Caco-2 (cell line): ENCODE measurements at regions not wholly inside any gene's neighbourhood (a gene's known extent, or its start where the extent isn't known, plus 50 kb on each side); places are given as distances from the start of the nearest gene placed in this dataset.

ENCODE experiments used
- BruUV-seq: library from RNA; stranded (reverse); fragments of 400-500 nt; replicated peaks from 2 replicates; lab custom pipeline; 2021; lab: Mats Ljungman, UMichigan
- CTCF ChIA-PET: fragments of 300-600 bp; sonication (Branson Sonifier 250); formaldehyde crosslinking; loops from one replicate; lab custom pipeline; 2022; ENCODE audit warnings: antibody characterized with exemption; lab: Charles Lee
- POLR2A ChIA-PET: fragments of 300-600 bp; sonication (Branson Sonifier 250); formaldehyde crosslinking; loops from one replicate; lab custom pipeline; 2022; ENCODE audit warnings: antibody characterized with exemption; lab: Charles Lee
- DNase-seq, 2 experiments: peaks; one replicate each; pipeline versions ENCODE4 v3.0.0 to v3.0.0-alpha.2; 2020 to 2022
- H3K27me3 ChIP-seq: replicated peaks from 2 replicates; pipeline ENCODE4 v1.6.0; 2011; ENCODE audit warnings: low read length; ENCODE audit not compliant: control insufficient read depth, insufficient read depth
- H3K36me3 ChIP-seq: 2 replicates; pipeline ENCODE4 v1.5.1; 2011; ENCODE audit warnings: low read length; ENCODE audit not compliant: control insufficient read depth, insufficient read depth
- H3K4me1 ChIP-seq: fragments of 250-450 bp; sonication (Bioruptor Pico); 2 replicates; pipeline ENCODE4 v1.5.1; 2020; ENCODE audit warnings: mild to moderate bottlenecking
- H3K4me3 ChIP-seq: 2 replicates; pipeline ENCODE4 v1.5.1; 2011; ENCODE audit warnings: low read depth, mild to moderate bottlenecking, control low read depth, low read length
- H3K9me3 ChIP-seq: fragments of 250-450 bp; sonication (Bioruptor Pico); 2 replicates; pipeline ENCODE4 v1.5.1; 2020; ENCODE audit warnings: mild to moderate bottlenecking, moderate library complexity
- H3K27ac Mint-ChIP-seq: one replicate; pipeline ENCODE4 v1.8.0; 2022; ENCODE audit warnings: mixed read lengths; ENCODE audit not compliant: unreplicated experiment
- H3K27me3 Mint-ChIP-seq: one replicate; pipeline ENCODE4 v1.8.0; 2022; ENCODE audit warnings: mixed read lengths; ENCODE audit not compliant: insufficient read depth, unreplicated experiment
- H3K36me3 Mint-ChIP-seq: one replicate; pipeline ENCODE4 v1.8.0; 2022; ENCODE audit warnings: mild to moderate bottlenecking, mixed read lengths; ENCODE audit not compliant: insufficient read depth, unreplicated experiment
- H3K4me1 Mint-ChIP-seq: one replicate; pipeline ENCODE4 v1.8.0; 2022; ENCODE audit warnings: low read depth, mixed read lengths; ENCODE audit not compliant: unreplicated experiment
- H3K4me3 Mint-ChIP-seq: one replicate; pipeline ENCODE4 v1.8.0; 2022; ENCODE audit warnings: mild to moderate bottlenecking, moderate library complexity, mixed read lengths; ENCODE audit not compliant: unreplicated experiment
- H3K9me3 Mint-ChIP-seq: one replicate; pipeline ENCODE4 v1.8.0; 2022; ENCODE audit warnings: mixed read lengths; ENCODE audit not compliant: unreplicated experiment
- intact Hi-C: fragments of 100-400 bp; cut with micrococcal nuclease; formaldehyde crosslinking; loops from one replicate; pipeline ENCODE4 v1.10.0; 2022; ENCODE audit not compliant: unreplicated experiment
- TF ChIP-seq, protein P1 (sequence below), 2 experiments: fragments of 200-600 bp in 1 of 2; IDR thresholded peaks; 1 replicate in 1 of 2; 2 replicates in 1 of 2; pipeline versions ENCODE4 v1.5.1 to v1.8.0; 2011 to 2022; ENCODE audit warnings: antibody characterized with exemption in 1 of 2, control low read depth in 1 of 2, inconsistent platforms in 1 of 2, low read depth in 1 of 2, low read length in 1 of 2, mild to moderate bottlenecking in 1 of 2, moderate library complexity in 1 of 2; ENCODE audit not compliant: insufficient read depth in 1 of 2, severe bottlenecking in 1 of 2, unreplicated experiment in 1 of 2

DNA sequence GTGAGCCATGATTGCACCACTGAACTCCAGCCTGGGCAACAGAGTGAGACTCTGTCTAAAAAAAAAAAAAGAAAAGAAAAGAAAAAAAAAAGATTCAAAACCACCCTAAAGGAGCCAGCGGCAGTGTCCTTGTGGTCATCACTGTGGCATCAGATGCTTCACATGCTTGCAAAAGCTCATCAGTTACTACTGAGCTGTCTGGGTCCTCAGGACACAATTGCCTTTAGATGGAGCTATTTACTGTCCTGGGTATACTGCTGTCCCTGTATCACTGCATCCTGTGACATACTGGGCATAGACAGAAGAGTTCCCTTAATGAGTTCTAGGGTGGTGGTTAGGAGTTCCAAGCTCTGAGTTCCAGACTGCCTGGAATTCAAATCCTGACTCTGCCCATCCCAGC, 85.8 kb downstream of the LINGO1 start:
- H3K27me3 ChIP-seq: no peaks in the 10 kb centered on the region
- intact Hi-C loops: no loop called here
- TF ChIP-seq, protein P1, sequence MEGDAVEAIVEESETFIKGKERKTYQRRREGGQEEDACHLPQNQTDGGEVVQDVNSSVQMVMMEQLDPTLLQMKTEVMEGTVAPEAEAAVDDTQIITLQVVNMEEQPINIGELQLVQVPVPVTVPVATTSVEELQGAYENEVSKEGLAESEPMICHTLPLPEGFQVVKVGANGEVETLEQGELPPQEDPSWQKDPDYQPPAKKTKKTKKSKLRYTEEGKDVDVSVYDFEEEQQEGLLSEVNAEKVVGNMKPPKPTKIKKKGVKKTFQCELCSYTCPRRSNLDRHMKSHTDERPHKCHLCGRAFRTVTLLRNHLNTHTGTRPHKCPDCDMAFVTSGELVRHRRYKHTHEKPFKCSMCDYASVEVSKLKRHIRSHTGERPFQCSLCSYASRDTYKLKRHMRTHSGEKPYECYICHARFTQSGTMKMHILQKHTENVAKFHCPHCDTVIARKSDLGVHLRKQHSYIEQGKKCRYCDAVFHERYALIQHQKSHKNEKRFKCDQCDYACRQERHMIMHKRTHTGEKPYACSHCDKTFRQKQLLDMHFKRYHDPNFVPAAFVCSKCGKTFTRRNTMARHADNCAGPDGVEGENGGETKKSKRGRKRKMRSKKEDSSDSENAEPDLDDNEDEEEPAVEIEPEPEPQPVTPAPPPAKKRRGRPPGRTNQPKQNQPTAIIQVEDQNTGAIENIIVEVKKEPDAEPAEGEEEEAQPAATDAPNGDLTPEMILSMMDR (IDR thresholded peaks at IDR 0.05; ENCODE audit: insufficient read depth in 1 of 2, low read depth in 1 of 2, low read length in 1 of 2, severe bottlenecking in 1 of 2, unreplicated experiment in 1 of 2): no peak
- peaks cover 10% of the 10 kb centered on the region for H3K4me1 Mint-ChIP-seq
- no peak overlapping the region for H3K4me3 ChIP-seq
- H3K27ac Mint-ChIP-seq: no peak overlapping the region
- ChIA-PET CTCF (interaction anchor here (0.7 kb wide), 3 partner anchors 86 to 261 kb away, joined by 4 to 7 read pairs (median 6); partner anchors contain the start of gene LINGO1), POLR2A (no interaction called here)
- H3K9me3 ChIP-seq: no peaks in the 10 kb centered on the region
- no peaks in the 10 kb centered on the region for H3K36me3 Mint-ChIP-seq
- H3K36me3 ChIP-seq: no peaks in the 10 kb centered on the region
- BruUV-seq: no TSS peak
- H3K9me3 Mint-ChIP-seq: no peaks in the 10 kb centered on the region
- no peak for DNase-seq
- H3K4me1 ChIP-seq: peaks cover 13% of the 10 kb centered on the region; the same call in 1 of the 2 replicates
- no peaks in the 10 kb centered on the region for H3K27me3 Mint-ChIP-seq
- H3K4me3 Mint-ChIP-seq: no peak overlapping the region

DNA sequence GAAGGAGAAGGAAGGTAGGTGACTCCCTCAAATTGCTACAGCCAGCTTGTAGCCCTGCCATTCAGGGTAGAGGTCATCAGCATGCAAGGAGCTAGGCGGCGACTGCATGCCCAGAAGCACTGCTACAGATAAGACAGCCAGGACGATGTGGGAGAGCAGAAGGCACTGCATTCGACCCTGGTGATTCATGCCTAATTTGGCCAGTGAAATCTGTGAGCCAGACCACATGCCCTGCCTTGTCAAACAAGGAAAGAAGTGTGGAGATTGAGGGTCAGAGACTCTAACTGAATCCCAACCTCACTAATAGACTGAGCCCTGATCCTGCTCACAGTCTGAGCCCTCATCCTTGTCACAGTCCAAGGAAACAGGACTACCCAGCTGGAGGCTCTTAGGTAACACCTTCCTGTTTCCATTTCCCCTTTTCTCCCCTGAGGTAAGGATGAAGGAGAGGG, 86.6 kb downstream of the LINGO1 start:
- no peaks in the 10 kb centered on the region for H3K27me3 Mint-ChIP-seq
- H3K9me3 ChIP-seq: no peaks in the 10 kb centered on the region
- H3K4me3 ChIP-seq: no peak overlapping the region
- no peak overlapping the region for H3K4me3 Mint-ChIP-seq
- peaks cover 14% of the 10 kb centered on the region for H3K4me1 Mint-ChIP-seq
- H3K36me3 Mint-ChIP-seq: no peaks in the 10 kb centered on the region
- H3K4me1 ChIP-seq: peaks cover 13% of the 10 kb centered on the region; the same call in 1 of the 2 replicates
- intact Hi-C loops: no loop called here
- no peak overlapping the region for H3K27ac Mint-ChIP-seq
- H3K27me3 ChIP-seq: no peaks in the 10 kb centered on the region
- BruUV-seq: no TSS peak
- DNase-seq: no peak
- H3K36me3 ChIP-seq: no peaks in the 10 kb centered on the region
- POLR2A ChIA-PET: no interaction called here
- TF ChIP-seq, protein P1 (IDR thresholded peaks at IDR 0.05; ENCODE audit: insufficient read depth in 1 of 2, low read depth in 1 of 2, low read length in 1 of 2, severe bottlenecking in 1 of 2, unreplicated experiment in 1 of 2): no peak
- no peaks in the 10 kb centered on the region for H3K9me3 Mint-ChIP-seq
- CTCF ChIA-PET: interaction anchor here (0.5 kb wide), 1 partner anchor 9 kb away, joined by 3 read pairs; no protein-coding TSS in a partner anchor

DNA sequence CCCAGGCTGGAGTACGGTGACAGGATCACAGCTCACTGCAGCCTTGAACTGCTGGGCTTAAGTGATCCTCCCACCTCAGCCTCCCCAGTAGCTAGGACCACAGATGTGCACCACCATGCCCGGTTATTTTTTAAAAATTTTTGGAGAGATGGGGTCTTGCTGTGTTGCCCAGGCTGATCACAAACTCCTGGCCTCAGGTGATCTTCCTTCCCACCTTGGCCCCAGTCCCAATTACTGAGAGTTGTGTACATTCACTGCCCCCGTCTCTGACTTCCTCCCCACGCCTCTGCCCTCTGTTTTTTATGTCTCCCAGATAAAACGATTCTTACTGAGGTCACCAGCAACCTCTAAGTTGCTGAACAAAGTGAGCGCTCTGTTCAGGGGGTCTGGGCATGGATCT, 87.7 kb downstream of the LINGO1 start:
- ChIA-PET CTCF (no interaction called here), POLR2A (no interaction called here)
- Histone ChIP-seq H3K4me1 (peaks cover 13% of the 10 kb centered on the region; the same call in 1 of the 2 replicates), H3K4me3 (no peak overlapping the region), H3K36me3 (no peaks in the 10 kb centered on the region), H3K27me3 (no peaks in the 10 kb centered on the region), H3K9me3 (no peaks in the 10 kb centered on the region)
- intact Hi-C loops: no loop called here
- no peaks in the 10 kb centered on the region for H3K9me3 Mint-ChIP-seq
- H3K27ac Mint-ChIP-seq: no peak overlapping the region
- no peaks in the 10 kb centered on the region for H3K36me3 Mint-ChIP-seq
- BruUV-seq: no TSS peak
- H3K4me1 Mint-ChIP-seq: peaks cover 14% of the 10 kb centered on the region
- H3K4me3 Mint-ChIP-seq: no peak overlapping the region
- TF ChIP-seq, protein P1 (IDR thresholded peaks at IDR 0.05; ENCODE audit: insufficient read depth in 1 of 2, low read depth in 1 of 2, low read length in 1 of 2, severe bottlenecking in 1 of 2, unreplicated experiment in 1 of 2): no peak
- H3K27me3 Mint-ChIP-seq: no peaks in the 10 kb centered on the region
- no peak for DNase-seq
